CD4-positive, alpha-beta T cell treated with Interleukin-12 subunit alpha and Interleukin-12 subunit beta, for 1 hour (primary cell): ENCODE measurements at regions not wholly inside any gene's neighbourhood (a gene's known extent, or its start where the extent isn't known, plus 50 kb on each side); places are given as distances from the start of the nearest gene placed in this dataset.

ENCODE experiments used
- DNase-seq: peaks from one replicate; pipeline ENCODE4 v3.0.0-alpha.2; 2020

- no peak for DNase-seq
Measured at GRCh38 chr1:165014753-165015152, 341.8 kb downstream of the LMX1A start.

- no peak for DNase-seq
Measured at GRCh38 chr1:165011991-165012531, 344.5 kb downstream of the LMX1A start.

GRCh38 chr1:165011186-165011585, 345.3 kb downstream of the LMX1A start:
- DNase-seq, result no peak

GRCh38 chr1:165010418-165011070, 346.0 kb downstream of the LMX1A start:
- no peak for DNase-seq

DNA sequence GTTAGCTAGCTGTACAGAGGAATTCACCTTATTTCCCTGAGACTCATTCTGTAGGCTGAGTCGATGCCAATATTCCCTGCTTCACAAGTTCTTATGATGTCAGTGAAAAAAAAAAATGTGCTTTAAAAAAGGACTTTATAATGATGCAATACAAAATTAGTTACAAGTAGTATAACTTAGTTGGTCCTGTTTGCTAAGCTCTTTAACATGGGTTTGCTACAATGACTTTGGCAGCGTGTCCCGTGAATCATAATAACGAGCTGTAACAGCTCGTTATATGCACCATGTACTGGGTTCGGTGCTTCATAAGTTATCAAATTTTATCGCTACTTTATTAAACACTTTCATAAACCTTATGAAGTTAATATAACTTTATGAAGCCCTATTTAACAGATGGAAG, 349.7 kb downstream of the LMX1A start:
- DNase-seq, result no peak

DNA sequence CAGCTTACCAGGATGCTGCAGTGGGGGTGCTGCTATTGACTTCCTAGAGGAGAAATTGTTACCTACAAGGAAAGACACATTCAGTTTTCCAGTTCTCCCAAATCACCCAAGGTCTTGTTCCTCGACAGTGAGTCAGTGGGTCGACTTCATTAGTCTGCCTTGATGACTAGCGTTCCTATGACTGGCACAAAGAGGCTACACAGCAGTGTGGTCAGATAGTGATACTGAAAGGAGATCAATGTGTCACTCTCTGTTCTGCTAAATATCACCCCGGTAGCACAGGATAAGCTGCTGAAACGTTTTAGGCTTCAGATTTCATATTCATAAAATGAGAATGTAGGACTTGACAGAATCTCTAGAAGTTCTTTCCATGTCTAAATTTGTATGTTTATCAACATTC, 357.4 kb downstream of the LMX1A start:
- no peak for DNase-seq

DNA sequence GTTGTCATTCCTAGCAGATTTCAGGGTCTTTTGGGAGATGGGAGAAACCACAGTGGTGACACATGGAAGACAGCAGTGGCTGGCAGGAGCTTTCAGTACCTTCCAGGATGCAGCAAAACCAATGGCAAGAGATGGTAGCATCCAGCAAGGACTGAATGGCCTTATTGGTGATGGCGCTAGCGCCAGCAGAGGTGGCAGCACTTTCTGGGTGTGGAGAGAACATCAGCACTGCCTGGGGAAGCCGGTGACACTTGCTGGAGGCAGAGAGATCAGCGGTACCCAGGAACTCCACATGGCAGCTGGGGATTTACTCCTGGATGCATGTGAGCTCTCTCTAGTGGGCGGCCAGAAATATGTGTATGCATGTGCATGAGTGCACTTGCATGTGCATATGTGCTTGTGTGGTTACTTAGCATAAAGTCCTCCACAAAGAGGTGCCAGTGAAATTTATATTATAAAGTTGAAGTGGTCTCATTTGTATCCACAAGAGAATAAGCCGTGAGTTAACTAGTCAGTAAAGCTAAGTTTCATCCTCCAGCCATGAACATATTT, 364.7 kb downstream of the LMX1A start:
- no peak for DNase-seq

GRCh38 chr1:164983023-164983650, 373.4 kb downstream of the LMX1A start:
- DNase-seq, result no peak

GRCh38 chr1:164982545-164982944, 374.0 kb downstream of the LMX1A start:
- no peak for DNase-seq

- no peak for DNase-seq
Measured at GRCh38 chr1:164977561-164977960, 379.0 kb downstream of the LMX1A start.

GRCh38 chr1:164971921-164972415, 384.5 kb downstream of the LMX1A start:
- no peak for DNase-seq

- no peak for DNase-seq
Measured at GRCh38 chr1:164971391-164971790, 385.1 kb downstream of the LMX1A start.

DNA sequence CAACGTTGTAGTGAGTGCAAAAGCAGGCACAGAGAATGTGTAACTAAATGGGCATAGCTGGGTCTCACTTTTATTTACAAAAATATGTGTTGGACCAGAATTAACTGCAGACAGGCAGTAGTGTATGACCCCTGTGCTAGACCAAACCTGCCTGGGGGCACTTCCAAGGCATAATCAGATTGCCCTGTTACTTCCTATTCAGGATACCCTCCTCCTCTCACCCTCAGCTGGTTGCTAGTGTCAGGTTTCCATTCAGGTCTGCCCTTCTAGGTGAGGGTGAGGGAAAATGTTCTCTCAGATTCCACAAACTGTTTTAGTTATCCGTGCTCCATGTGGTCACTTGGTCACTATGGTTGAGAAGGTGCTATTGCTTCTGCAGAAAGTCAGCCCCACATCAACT, 387.3 kb downstream of the LMX1A start:
- no peak for DNase-seq

GRCh38 chr1:164967300-164967699, 389.2 kb downstream of the LMX1A start:
- DNase-seq, result no peak

DNA sequence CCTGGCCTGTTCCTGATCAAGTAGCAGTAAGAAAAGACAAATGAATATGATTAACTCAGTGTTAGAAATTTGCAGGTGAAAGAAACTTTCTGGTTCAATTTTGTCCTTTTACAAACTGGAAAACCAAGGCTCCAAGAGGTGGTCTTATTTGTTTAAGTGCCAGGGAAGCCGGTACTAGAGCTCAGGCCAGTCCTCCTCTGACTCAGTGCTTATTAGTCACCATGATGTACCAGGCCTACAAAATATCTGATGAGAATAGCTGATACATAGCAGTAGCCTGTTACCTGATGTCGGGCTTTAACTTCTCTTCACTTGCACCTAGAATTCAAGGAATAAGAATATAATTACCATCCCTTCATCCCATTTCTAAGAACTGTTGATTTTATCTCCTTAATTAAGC, 394.8 kb downstream of the LMX1A start:
- no peak for DNase-seq

DNA sequence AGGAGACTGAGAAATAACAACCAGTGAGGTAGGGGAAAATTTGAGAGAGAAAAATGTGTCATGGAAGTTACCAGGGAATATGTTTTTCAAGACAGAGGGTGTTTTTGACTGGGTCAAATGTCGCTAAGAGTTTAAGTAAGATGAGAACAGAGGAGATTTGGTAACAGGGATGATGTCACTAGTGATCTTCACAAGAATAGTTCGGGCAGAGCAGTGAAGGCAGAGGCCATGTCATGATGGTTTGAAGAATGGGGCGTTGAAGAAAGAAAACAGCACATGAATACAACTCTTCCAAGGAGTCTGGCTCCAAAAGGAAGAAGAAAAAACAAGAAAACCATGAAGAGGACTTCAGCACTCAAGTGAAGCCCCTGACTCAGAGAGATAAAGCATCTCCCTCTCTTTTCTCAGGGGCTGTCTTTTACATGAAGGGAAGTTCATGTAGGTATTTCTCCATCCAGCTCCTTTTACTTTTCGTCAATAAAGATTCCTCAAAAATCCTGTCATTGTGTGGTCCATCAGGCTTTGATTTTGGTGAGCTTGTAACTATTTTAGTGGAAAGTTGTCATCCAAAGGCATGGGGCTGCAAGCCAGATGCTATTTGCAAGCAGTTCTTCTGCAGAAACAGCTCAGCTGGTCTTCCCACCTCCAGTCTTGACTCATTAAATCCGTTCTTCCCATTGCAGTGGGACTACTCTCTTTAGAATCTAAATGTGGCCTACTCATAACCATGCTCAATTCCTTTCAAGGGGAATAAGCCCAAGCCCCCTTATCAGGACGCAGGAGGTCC, 397.3 kb downstream of the LMX1A start:
- no peak for DNase-seq

DNA sequence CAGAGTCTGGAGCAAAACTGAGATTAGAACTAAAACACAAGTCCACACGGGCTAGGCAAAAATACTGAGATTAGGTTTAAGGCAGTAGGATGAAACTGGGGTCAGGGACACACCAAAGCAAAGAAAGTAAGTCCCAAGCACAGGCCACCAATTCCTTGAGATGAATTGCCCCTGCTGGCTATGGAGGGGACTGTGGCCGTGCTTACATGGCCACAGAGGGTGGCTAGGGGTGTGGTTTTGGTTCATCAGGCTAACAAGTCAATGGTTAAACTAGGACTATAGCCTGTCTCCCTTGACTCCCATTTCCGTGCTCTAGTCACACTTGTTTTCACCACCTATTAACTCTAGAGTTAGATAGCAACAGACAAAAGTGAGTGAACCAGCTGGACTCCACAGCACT, 394.8 kb downstream of the PBX1 start:
- no peak for DNase-seq

DNA sequence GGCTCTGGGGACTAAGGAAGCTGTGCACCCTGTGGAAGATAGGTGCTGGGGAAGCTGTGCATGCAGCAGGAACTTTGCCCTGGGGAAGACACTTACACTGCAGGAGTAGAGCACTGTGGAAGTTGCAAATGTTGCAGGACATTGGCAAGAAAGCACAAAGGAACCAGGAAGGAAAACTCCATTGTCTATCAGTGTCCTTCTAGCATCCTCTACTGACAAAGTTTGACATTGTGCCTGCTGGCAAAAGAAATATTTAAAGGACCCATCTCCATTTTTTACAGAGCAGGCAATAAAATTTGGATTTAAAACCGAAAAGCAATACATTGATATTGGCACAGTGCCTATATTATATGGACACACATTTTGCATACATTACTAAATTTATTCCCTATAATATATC, 394.1 kb downstream of the PBX1 start:
- DNase-seq, result no peak

- no peak for DNase-seq
Measured at GRCh38 chr1:164951508-164951907, 392.5 kb downstream of the PBX1 start.

GRCh38 chr1:164950541-164950986, 391.6 kb downstream of the PBX1 start:
- DNase-seq, result no peak

GRCh38 chr1:164949771-164950471, 390.9 kb downstream of the PBX1 start:
- no peak for DNase-seq

- no peak for DNase-seq
Measured at GRCh38 chr1:164948101-164948500, 389.1 kb downstream of the PBX1 start.

DNA sequence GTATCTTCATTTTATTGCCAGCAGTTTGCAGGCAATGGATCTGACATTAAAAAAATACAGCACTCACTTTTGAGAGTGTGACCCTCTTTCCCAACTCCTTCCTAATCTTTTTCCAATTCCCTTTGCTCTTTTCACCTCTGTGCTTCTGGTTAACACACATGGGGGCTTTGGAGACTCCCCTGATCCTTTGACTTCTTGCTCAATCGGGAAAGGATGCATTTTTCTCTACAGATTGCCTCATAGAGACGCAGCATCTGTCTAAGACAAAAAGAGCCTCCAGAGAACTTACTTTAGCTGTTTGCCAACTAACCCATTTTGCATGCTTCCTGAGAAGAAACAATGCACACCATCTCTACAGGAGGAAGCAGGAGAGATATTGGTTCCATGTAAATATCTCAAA, 378.3 kb downstream of the PBX1 start:
- no peak for DNase-seq
